Uterus (tissue), 2 donors: ENCODE measurements at regions not wholly inside any gene's neighbourhood (a gene's known extent, or its start where the extent isn't known, plus 50 kb on each side); places are given as distances from the start of the nearest gene placed in this dataset.

Source experiments
- POLR2A ChIP-seq, 2 donors: fragments of 450-650 bp; IDR thresholded peaks; one replicate each; pipeline ENCODE4 v1.6.1; 2016; ENCODE audit warnings: antibody characterized with exemption in 2 of 2, mild to moderate bottlenecking in 1 of 2, moderate library complexity in 1 of 2
- TF ChIP-seq, protein P1 (sequence below), 4 experiments: fragments of 200-600 bp in 2 of 4; fragments of 450-650 bp in 2 of 4; sonication (generic) in 2 of 4; IDR thresholded peaks; one replicate each; pipeline ENCODE4 v1.5.1; 2016 to 2019; ENCODE audit warnings: antibody characterized with exemption in 4 of 4, mild to moderate bottlenecking in 2 of 4, moderate library complexity in 1 of 4

DNA sequence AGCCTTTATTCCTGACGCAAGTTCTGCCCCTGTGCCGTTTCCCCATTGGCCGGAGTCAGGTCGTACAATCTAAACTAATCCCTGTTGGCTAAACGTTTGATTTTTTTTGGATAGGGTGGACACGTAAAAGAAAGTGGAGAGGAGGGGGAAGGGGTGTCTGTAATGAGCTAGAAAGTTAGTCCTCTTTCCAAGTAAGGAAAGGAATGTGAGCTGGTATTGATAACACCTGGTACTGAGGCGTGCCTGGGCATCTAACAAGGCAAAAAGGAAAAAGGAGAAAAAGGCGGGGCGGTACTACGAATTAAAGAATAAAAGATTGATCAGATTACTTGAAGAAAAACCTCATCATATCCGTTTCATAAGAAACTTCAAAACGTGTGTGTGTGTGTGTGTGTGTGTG is 665.2 kb downstream of the ANXA1 start:
- TF ChIP-seq, protein P1, sequence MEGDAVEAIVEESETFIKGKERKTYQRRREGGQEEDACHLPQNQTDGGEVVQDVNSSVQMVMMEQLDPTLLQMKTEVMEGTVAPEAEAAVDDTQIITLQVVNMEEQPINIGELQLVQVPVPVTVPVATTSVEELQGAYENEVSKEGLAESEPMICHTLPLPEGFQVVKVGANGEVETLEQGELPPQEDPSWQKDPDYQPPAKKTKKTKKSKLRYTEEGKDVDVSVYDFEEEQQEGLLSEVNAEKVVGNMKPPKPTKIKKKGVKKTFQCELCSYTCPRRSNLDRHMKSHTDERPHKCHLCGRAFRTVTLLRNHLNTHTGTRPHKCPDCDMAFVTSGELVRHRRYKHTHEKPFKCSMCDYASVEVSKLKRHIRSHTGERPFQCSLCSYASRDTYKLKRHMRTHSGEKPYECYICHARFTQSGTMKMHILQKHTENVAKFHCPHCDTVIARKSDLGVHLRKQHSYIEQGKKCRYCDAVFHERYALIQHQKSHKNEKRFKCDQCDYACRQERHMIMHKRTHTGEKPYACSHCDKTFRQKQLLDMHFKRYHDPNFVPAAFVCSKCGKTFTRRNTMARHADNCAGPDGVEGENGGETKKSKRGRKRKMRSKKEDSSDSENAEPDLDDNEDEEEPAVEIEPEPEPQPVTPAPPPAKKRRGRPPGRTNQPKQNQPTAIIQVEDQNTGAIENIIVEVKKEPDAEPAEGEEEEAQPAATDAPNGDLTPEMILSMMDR (IDR thresholded peaks at IDR 0.05), result no peak
- no peak for TF ChIP-seq POLR2A (IDR thresholded peaks at IDR 0.05)
